Stomach smooth muscle (tissue), 2 donors: ENCODE measurements at regions not wholly inside any gene's neighbourhood (a gene's known extent, or its start where the extent isn't known, plus 50 kb on each side); places are given as distances from the start of the nearest gene placed in this dataset.

Source experiments
- H3K27ac ChIP-seq: one replicate; pipeline ENCODE4 v1.7.0; 2013; ENCODE audit warnings: mild to moderate bottlenecking, low read length, inconsistent platforms
- H3K27me3 ChIP-seq, 2 donors: one replicate each; pipeline ENCODE4 v1.7.0; 2013; ENCODE audit warnings: low read length in 2 of 2; ENCODE audit not compliant: insufficient read depth in 2 of 2, control insufficient read depth in 1 of 2
- H3K36me3 ChIP-seq, 2 donors: one replicate each; pipeline ENCODE4 v1.7.0; 2013; ENCODE audit warnings: low read length in 2 of 2; ENCODE audit not compliant: control insufficient read depth in 2 of 2, insufficient read depth in 2 of 2
- H3K4me1 ChIP-seq: one replicate; pipeline ENCODE4 v1.7.0; 2013; ENCODE audit warnings: low read length; ENCODE audit not compliant: control insufficient read depth, insufficient read depth
- H3K4me3 ChIP-seq, 2 donors: one replicate each; pipeline ENCODE4 v1.7.0; 2013; ENCODE audit warnings: low read length in 2 of 2
- H3K9ac ChIP-seq, 2 donors: one replicate each; pipeline ENCODE4 v1.7.0; 2013; ENCODE audit warnings: low read length in 2 of 2, mild to moderate bottlenecking in 1 of 2
- H3K9me3 ChIP-seq, 2 donors: one replicate each; pipeline ENCODE4 v1.7.0; 2013; ENCODE audit warnings: low read length in 2 of 2; ENCODE audit not compliant: control insufficient read depth in 2 of 2
- donor health status: healthy.
- donor health status: Pancreatic carcinoma.

DNA sequence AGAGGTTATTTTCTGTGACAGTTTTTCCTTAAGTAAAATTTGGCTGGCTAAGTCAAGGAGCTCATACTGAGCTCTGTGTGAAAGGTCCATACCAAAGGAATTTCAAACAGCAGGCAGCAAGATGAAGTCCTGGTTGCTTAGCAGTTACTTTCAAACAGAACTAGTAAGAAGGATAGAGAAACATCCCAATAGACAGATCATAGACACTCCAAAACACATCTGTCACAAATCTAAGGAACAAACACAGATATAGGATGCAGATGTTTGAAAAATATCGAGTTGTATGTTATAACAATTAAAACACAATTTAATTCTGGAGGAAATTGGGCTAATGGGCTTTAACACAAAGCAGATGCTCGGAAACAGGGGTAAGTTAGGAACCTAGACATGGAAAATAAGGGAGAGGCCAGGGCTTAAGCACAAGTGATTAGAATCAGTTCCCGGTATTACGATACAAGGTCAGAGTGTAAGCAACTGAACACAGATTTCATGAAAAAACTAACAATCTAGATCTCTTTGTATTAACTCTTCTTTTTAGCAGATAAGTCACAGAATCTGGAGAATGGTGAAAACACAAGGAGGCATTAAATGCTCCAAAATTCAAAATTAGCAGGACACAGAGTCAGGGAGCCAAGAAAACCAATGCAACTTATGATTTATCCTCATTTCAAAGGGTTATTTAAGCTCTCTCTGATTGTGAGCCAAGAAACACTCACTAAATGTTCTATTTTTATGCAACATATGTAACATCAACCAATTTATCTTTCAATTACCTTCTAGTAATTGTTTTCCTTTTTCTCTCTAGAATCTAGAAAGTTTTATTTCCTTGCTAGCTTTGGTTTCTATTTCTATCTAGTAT is 1992.9 kb upstream of the PCDH20 start:
- no peaks in the 10 kb centered on the region for H3K27me3 ChIP-seq
- no peaks in the 10 kb centered on the region for H3K9me3 ChIP-seq
- no peak overlapping the region for H3K9ac ChIP-seq
- H3K27ac ChIP-seq = no peak overlapping the region
- no peak overlapping the region for H3K4me3 ChIP-seq
- no peaks in the 10 kb centered on the region for H3K4me1 ChIP-seq
- no peaks in the 10 kb centered on the region for H3K36me3 ChIP-seq

DNA sequence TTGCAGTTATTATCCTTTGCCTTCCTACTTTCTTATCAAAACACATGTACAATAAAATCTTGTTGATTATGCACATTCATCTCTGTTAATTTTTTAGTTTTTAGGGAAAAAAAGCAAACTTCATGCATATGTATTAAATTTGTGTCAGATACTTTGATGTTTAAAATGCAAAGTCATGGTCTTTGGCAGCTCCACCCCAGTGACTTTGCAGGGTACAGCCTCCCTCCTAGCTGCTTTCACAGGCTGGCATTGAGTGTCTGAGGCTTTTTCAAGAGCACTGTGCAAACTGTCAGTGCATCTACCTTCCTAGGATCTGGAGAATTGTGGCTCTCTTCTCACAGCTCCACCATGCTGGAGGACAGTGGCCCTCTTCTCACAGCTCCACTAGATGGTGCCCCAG is 1988.1 kb upstream of the PCDH20 start:
- Histone ChIP-seq H3K4me3 (no peak overlapping the region), H3K36me3 (no peaks in the 10 kb centered on the region), H3K9ac (no peak overlapping the region), H3K4me1 (no peaks in the 10 kb centered on the region), H3K27ac (no peak overlapping the region), H3K9me3 (no peaks in the 10 kb centered on the region), H3K27me3 (no peaks in the 10 kb centered on the region)

DNA sequence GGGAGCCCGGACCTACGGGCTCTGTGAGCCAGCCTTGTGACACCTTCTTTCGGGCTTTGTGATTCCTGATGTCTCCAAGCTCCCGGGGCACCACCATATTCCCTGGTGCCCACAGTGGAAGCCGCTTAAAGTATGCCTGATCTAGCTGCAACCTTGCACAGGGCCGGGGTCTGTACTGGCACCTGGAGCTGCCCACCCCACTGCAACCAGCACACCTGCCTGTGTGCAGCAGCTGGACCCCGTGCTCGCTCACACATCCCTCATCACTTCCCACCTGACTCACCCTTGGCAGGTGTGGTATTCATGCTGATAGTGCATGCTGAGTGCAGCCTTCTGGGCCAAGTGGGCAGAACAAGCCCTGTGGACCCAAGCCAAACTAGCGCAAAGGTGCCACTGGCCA is 1981.1 kb upstream of the PCDH20 start:
- no peaks in the 10 kb centered on the region for H3K4me1 ChIP-seq
- no peak overlapping the region for H3K27ac ChIP-seq
- no peaks in the 10 kb centered on the region for H3K9me3 ChIP-seq
- no peaks in the 10 kb centered on the region for H3K27me3 ChIP-seq
- H3K9ac ChIP-seq = no peak overlapping the region
- H3K36me3 ChIP-seq = no peaks in the 10 kb centered on the region
- H3K4me3 ChIP-seq = no peak overlapping the region

DNA sequence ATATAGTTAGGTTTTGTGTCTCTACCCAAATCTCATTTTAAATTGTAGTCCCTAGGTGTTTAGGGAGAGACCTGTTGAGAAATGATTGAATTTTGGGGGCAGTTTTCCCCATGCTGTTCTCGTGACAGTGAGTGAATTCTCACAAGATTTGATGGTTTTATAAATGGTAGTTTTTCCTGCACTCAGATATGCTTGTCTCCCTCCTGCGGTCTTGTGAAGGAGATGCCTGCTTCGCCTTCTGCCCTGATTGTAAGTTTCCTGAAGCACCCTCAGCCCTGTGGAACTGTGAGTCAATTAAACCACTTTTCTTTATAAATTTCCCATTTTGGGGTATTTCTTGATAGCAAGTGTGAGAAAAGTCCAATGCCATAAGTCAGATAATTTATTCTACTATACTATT is 1977.5 kb upstream of the PCDH20 start:
- Histone ChIP-seq H3K4me1 (no peaks in the 10 kb centered on the region), H3K9me3 (no peaks in the 10 kb centered on the region), H3K36me3 (no peaks in the 10 kb centered on the region), H3K4me3 (no peak overlapping the region), H3K27me3 (no peaks in the 10 kb centered on the region), H3K9ac (no peak overlapping the region), H3K27ac (no peak overlapping the region)

DNA sequence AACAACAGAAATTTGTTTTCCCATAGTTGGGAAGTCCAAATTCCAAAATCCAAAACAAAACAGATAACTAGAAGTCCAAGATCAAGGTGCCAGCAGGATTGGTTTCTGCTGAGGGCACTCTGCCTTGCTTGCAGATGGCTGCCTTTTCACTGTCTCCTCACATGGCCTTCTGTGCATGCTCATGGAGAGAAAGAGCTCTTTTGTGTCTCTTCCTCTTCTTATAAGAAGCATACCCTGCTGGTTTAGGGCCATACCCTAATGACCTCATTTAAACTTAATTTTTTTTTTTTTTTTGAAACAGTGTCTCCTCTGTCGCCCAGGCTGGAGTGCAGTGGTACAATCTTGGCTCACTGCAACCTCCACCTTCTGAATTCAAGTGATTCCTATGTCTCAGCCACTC is 1974.1 kb upstream of the PCDH20 start:
- no peaks in the 10 kb centered on the region for H3K9me3 ChIP-seq
- H3K27me3 ChIP-seq = no peaks in the 10 kb centered on the region
- H3K4me1 ChIP-seq = no peaks in the 10 kb centered on the region
- H3K36me3 ChIP-seq = no peaks in the 10 kb centered on the region
- no peak overlapping the region for H3K4me3 ChIP-seq
- H3K27ac ChIP-seq = no peak overlapping the region
- no peak overlapping the region for H3K9ac ChIP-seq

DNA sequence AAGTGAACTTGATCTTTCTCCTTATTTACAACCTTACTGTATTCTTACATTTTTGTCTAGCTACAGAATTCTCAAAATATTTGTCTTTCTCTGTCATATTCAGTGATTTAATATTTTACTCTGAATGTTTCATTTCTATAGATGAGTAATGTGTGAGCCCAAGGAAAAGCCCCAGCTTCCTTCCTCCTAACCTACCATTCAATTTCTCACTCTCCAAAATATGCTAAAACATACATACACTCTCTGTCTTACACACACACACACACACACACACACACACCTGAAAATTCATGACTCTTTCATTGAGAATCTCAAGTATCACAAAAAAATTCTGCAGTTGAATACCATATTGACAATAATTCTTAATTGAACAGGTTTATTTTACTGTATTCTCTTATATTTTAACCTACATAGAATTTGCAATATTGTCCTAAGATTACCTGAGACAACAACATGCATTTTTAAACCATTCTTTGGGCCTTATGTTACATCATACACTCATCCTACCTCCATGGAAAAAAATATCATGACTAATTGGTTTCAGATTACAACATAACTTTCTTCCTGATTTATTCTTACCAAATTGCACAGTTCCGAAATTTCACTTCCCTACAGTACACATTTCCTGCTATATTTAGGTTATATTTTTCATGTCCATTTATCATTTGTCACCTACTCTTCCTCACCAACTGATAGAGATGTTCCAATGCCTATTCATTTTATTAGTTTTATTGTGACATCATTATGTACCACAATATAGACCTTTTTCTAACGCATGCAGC is 1965.6 kb upstream of the PCDH20 start:
- Histone ChIP-seq H3K4me1 (no peaks in the 10 kb centered on the region), H3K36me3 (no peaks in the 10 kb centered on the region), H3K9ac (no peak overlapping the region), H3K27me3 (no peaks in the 10 kb centered on the region), H3K4me3 (no peak overlapping the region), H3K27ac (no peak overlapping the region), H3K9me3 (no peaks in the 10 kb centered on the region)

DNA sequence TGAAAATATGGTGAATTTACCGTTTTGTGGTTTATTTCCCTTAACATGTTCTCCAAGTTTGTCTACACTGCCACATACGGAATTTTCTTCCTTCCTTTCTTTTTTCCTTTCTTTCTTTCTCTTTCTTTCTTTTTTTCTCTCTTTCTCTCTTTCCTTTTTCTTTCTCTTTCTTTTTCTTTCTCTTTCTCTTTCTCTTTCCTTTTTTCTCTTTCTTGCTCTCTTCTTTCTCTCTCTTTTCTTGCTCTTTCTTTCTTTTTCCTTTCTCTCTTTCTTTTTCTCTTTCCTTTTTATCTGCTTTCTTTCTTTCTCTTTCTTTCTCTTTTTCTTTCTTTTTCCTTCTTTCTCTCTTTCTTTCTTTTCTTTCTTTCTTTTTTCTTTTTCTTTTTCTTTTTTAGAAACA is 1962.3 kb upstream of the PCDH20 start:
- Histone ChIP-seq H3K9me3 (no peaks in the 10 kb centered on the region), H3K27me3 (no peaks in the 10 kb centered on the region), H3K36me3 (no peaks in the 10 kb centered on the region), H3K9ac (no peak overlapping the region), H3K4me3 (no peak overlapping the region), H3K4me1 (no peaks in the 10 kb centered on the region), H3K27ac (no peak overlapping the region)

DNA sequence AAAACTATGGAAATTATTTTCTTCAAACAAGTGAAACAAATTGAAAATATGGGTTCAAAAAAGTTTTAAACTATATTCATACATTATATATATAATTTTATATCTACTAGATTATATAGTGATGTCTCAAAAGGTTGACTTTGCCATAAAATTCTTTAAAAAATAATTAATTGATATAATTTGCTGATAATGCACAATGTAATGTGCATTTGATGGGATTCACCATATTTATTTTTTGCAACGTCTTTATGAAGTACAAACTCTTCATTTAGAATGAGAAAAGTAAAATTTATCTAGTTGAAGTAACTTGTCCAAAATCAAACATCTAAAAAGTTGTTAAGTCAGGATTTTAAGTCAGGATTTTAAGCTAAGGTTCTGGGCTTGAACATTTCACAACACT is 1954.5 kb upstream of the PCDH20 start:
- H3K36me3 ChIP-seq = no peaks in the 10 kb centered on the region

DNA sequence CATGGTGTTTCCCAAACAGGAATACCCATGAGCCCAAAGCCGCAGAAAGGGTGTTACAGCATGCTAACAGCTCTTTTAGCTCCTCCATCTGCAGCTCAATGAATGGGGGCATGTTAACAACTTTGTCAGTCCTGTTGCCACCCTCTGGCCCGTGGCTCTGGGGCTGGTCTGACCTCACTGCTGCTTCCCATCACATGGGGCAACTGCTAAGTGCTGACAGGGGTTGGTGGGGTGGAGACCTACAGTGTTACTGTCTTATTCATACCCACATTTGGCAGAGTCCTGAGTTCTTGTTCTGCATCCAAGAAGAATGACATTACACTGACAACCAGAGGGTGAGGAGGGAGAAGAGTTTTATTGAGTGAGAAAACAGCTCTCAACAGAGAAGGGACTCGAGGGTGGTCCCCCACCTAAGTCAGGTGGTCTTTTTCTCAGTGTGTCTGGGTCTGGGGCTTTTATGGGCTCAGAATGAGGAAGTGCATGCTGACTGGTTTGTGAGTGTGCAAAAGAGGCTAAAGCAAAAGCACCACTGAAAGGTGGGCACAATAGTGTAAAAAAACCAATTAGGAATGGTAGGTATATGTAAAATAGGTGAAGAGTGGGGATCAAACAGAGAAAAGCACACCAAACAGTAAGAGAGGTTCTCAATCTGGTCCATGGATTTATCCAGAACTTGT is 1952.0 kb upstream of the PCDH20 start:
- no peak overlapping the region for H3K27ac ChIP-seq
- H3K9me3 ChIP-seq = no peaks in the 10 kb centered on the region
- H3K36me3 ChIP-seq = no peaks in the 10 kb centered on the region
- no peak overlapping the region for H3K9ac ChIP-seq
- H3K4me3 ChIP-seq = no peak overlapping the region
- H3K27me3 ChIP-seq = no peaks in the 10 kb centered on the region
- H3K4me1 ChIP-seq = no peaks in the 10 kb centered on the region

More for the DNA sequence above, 1954.5 kb upstream of the PCDH20 start:
- no peaks in the 10 kb centered on the region for H3K9me3 ChIP-seq
- H3K9ac ChIP-seq = no peak overlapping the region
- H3K4me1 ChIP-seq = no peaks in the 10 kb centered on the region
- no peaks in the 10 kb centered on the region for H3K27me3 ChIP-seq
- no peak overlapping the region for H3K27ac ChIP-seq
- no peak overlapping the region for H3K4me3 ChIP-seq

DNA sequence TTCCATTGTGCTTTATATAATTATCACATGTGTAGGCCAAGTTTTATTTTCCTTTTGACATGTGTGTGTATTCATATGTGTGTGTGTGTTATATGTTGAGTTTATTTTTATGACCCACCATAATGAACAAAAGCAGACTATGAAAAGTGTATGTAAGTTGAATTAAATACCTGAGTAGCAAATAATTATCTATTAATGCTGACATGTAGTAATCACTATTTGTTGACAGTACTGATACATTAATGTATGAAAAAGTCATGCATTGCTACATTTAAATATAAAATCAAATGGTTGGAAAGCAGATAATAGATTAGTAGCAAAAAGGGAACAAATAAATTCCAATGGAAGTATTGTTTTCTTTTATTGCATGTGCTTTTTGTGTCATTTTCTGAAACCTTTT is 1948.5 kb upstream of the PCDH20 start:
- H3K27ac ChIP-seq = no peak overlapping the region
- H3K4me3 ChIP-seq = no peak overlapping the region
- no peaks in the 10 kb centered on the region for H3K36me3 ChIP-seq
- no peaks in the 10 kb centered on the region for H3K9me3 ChIP-seq
- no peak overlapping the region for H3K9ac ChIP-seq
- H3K4me1 ChIP-seq = no peaks in the 10 kb centered on the region
- H3K27me3 ChIP-seq = no peaks in the 10 kb centered on the region
